ENCODE measurements at regions not wholly inside any gene's neighbourhood (a gene's known extent, or its start where the extent isn't known, plus 50 kb on each side); places are given as distances from the start of the nearest gene placed in this dataset.
A peak's percentile ranks its signal among the peaks of the same experiment; 100 is the strongest.

- H3K4me3 ChIP-seq (ENCODE audit: low read depth, low read length): no peak overlapping the region
- TF ChIP-seq CTCF (conservative IDR thresholded peaks at IDR 0.05; ENCODE audit: low read depth, low read length): no peak
- no peak for DNase-seq (ENCODE audit: low read depth)
Observed at GRCh38 chr16:51326131-51326856, 175.2 kb upstream of the SALL1 start.

- no peak for TF ChIP-seq CTCF (conservative IDR thresholded peaks at IDR 0.05; ENCODE audit: low read depth, low read length)
- H3K4me3 ChIP-seq (ENCODE audit: low read depth, low read length): no peak overlapping the region
- peak; percentile 40 for DNase-seq (ENCODE audit: low read depth)
Observed at GRCh38 chr16:51321251-51321650, 170.2 kb upstream of the SALL1 start.

GRCh38 chr16:51317575-51317974 lies 166.5 kb upstream of the SALL1 start:
- H3K4me3 ChIP-seq (ENCODE audit: low read depth, low read length): no peak overlapping the region
- no peak for DNase-seq (ENCODE audit: low read depth)
- no peak for TF ChIP-seq CTCF (conservative IDR thresholded peaks at IDR 0.05; ENCODE audit: low read depth, low read length)

GRCh38 chr16:51313198-51313597 lies 162.1 kb upstream of the SALL1 start:
- DNase-seq (ENCODE audit: low read depth): no peak
- no peak overlapping the region for H3K4me3 ChIP-seq (ENCODE audit: low read depth, low read length)
- TF ChIP-seq CTCF (conservative IDR thresholded peaks at IDR 0.05; ENCODE audit: low read depth, low read length): no peak

- no peak for DNase-seq (ENCODE audit: low read depth)
- no peak overlapping the region for H3K4me3 ChIP-seq (ENCODE audit: low read depth, low read length)
- no peak for TF ChIP-seq CTCF (conservative IDR thresholded peaks at IDR 0.05; ENCODE audit: low read depth, low read length)
Observed at GRCh38 chr16:51312363-51313150, 161.5 kb upstream of the SALL1 start.

GRCh38 chr16:51310159-51310558 lies 159.1 kb upstream of the SALL1 start:
- DNase-seq (ENCODE audit: low read depth): no peak
- no peak overlapping the region for H3K4me3 ChIP-seq (ENCODE audit: low read depth, low read length)
- TF ChIP-seq CTCF (conservative IDR thresholded peaks at IDR 0.05; ENCODE audit: low read depth, low read length): no peak

Data from epithelial cell of proximal tubule (primary cell).